Endodermal cell (in vitro differentiated cells): ENCODE measurements at regions not wholly inside any gene's neighbourhood (a gene's known extent, or its start where the extent isn't known, plus 50 kb on each side); places are given as distances from the start of the nearest gene placed in this dataset.

Experiments
- DNase-seq: peaks from one replicate; pipeline ENCODE4 v3.0.0-alpha.2; 2017
- H3K27ac ChIP-seq: 2 replicates; pipeline ENCODE4 v1.5.1; 2013; ENCODE audit warnings: mild to moderate bottlenecking, low read depth, low read length, moderate library complexity
- H3K27me3 ChIP-seq: 2 replicates; pipeline ENCODE4 v1.6.1; 2013; ENCODE audit warnings: mild to moderate bottlenecking, low read length, moderate library complexity; ENCODE audit not compliant: insufficient read depth, control insufficient read depth, poor library complexity, severe bottlenecking
- H3K36me3 ChIP-seq: 2 replicates; pipeline ENCODE4 v1.7.0; 2013; ENCODE audit warnings: mild to moderate bottlenecking, low read length, moderate library complexity; ENCODE audit not compliant: control insufficient read depth, insufficient read depth
- H3K4me1 ChIP-seq: one replicate; pipeline ENCODE4 v1.7.0; 2013; ENCODE audit warnings: low read length; ENCODE audit not compliant: control insufficient read depth, insufficient read depth
- H3K4me3 ChIP-seq: 2 replicates; pipeline ENCODE4 v1.5.1; 2013; ENCODE audit warnings: mild to moderate bottlenecking, low read length, moderate library complexity
- H3K9ac ChIP-seq: 2 replicates; pipeline ENCODE4 v1.6.1; 2013; ENCODE audit warnings: mild to moderate bottlenecking, low read length, moderate library complexity; ENCODE audit not compliant: poor library complexity, severe bottlenecking; ENCODE audit errors: extremely low read depth
- H3K9me3 ChIP-seq: 2 replicates; pipeline ENCODE4 v1.6.1; 2013; ENCODE audit warnings: mild to moderate bottlenecking, low read length, moderate library complexity; ENCODE audit not compliant: control insufficient read depth
- H3K27ac Mint-ChIP-seq: 2 replicates; pipeline ENCODE4 v1.8.0; 2020; ENCODE audit warnings: mixed read lengths
- H3K27me3 Mint-ChIP-seq: 2 replicates; pipeline ENCODE4 v1.8.0; 2021; ENCODE audit warnings: mild to moderate bottlenecking, mixed read lengths; ENCODE audit not compliant: insufficient read depth
- H3K36me3 Mint-ChIP-seq: 2 replicates; pipeline ENCODE4 v1.8.0; 2020; ENCODE audit warnings: low read depth, mixed read lengths
- H3K4me1 Mint-ChIP-seq: 2 replicates; pipeline ENCODE4 v1.8.0; 2020; ENCODE audit warnings: mixed read lengths
- H3K4me3 Mint-ChIP-seq: 2 replicates; pipeline ENCODE4 v1.8.0; 2020; ENCODE audit warnings: mild to moderate bottlenecking, moderate library complexity, mixed read lengths
- H3K9me3 Mint-ChIP-seq: 2 replicates; pipeline ENCODE4 v1.8.0; 2020; ENCODE audit warnings: mild to moderate bottlenecking, mixed read lengths
- WGBS, 2 experiments: methylation state at CpG; one replicate each; pipeline versions ENCODE4 v1.1.5 to v1.1.7; 2013; ENCODE audit warnings: missing lambda C conversion rate in 2 of 2, mixed read lengths in 1 of 2; ENCODE audit not compliant: insufficient coverage in 1 of 2, insufficient read length in 1 of 2; 5-methylcytosine and 5-hydroxymethylcytosine counted together
- TF ChIP-seq, protein P1 (sequence below): fragments of 200-600 bp; sonication (generic); conservative IDR thresholded peaks from 2 replicates; pipeline ENCODE4 v1.5.0; 2021; ENCODE audit warnings: antibody characterized with exemption, mild to moderate bottlenecking

DNA sequence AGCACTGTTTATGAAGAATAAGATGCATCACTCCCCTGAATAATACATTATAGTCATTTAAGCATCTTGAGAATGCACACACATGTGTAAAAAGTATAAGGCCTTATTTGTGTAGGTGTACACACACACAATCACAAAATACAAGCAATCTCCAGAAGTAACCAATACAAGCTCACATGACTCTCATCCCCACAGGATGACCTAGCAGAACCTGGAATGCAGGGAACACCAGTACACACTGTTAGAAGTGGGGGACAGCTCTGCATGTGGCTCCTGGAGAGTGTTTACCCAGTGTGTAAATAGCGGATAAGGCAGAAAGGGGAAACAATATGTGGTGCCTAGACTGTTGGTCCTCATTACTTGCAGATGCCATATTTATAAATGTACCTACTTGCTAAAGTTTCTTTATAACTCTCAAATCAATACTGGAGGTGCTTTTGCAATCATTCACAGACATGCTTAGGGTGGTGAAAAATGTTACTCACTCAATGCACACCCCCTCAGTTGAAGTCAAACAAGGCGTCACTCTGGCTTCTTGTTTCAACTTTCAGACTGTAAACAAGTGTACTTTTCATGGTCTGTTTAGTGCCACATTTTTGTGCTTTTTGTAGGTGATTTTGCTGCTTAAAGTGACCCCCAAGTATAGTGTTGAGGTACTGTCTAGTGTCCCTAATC is 73.1 kb downstream of the MAGEB17 start:
- WGBS, 2 experiments: 82 to 83% methylated on average over 1 to 2 of the region's 2 CpGs
- Histone ChIP-seq H3K27me3 (no peaks in the 10 kb centered on the region), H3K4me1 (no peaks in the 10 kb centered on the region), H3K9me3 (no peaks in the 10 kb centered on the region), H3K36me3 (no peaks in the 10 kb centered on the region), H3K4me3 (no peak overlapping the region), H3K9ac (no peak overlapping the region), H3K27ac (no peak overlapping the region)
- Mint-ChIP-seq H3K27ac (no peak overlapping the region), H3K36me3 (peaks cover 10% of the 10 kb centered on the region), H3K9me3 (peaks cover 24% of the 10 kb centered on the region), H3K27me3 (no peaks in the 10 kb centered on the region), H3K4me1 (peaks cover 10% of the 10 kb centered on the region), H3K4me3 (no peak overlapping the region)
- no peak for DNase-seq
- TF ChIP-seq, protein P1, sequence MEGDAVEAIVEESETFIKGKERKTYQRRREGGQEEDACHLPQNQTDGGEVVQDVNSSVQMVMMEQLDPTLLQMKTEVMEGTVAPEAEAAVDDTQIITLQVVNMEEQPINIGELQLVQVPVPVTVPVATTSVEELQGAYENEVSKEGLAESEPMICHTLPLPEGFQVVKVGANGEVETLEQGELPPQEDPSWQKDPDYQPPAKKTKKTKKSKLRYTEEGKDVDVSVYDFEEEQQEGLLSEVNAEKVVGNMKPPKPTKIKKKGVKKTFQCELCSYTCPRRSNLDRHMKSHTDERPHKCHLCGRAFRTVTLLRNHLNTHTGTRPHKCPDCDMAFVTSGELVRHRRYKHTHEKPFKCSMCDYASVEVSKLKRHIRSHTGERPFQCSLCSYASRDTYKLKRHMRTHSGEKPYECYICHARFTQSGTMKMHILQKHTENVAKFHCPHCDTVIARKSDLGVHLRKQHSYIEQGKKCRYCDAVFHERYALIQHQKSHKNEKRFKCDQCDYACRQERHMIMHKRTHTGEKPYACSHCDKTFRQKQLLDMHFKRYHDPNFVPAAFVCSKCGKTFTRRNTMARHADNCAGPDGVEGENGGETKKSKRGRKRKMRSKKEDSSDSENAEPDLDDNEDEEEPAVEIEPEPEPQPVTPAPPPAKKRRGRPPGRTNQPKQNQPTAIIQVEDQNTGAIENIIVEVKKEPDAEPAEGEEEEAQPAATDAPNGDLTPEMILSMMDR: no peak

DNA sequence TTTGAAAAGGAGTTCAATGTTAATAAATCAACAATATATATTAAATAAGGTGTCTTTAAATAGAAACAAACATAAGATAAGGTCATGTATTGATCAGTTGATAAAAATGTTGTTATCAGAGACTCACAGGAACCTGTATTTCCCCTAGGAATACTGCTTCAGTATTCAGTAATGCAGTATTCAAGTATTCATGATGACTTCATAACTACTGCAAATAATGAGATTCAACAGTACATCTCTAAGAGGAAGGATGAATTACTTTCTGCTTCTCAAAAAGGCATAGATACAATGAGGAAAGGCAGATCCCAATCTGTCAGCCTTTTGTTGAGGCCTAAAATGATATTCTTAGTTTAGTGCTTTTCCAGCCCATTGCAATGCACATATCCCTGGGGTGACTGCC is 73.7 kb downstream of the MAGEB17 start:
- Mint-ChIP-seq H3K4me1 (peaks cover 10% of the 10 kb centered on the region), H3K27me3 (no peaks in the 10 kb centered on the region), H3K36me3 (peaks cover 10% of the 10 kb centered on the region), H3K9me3 (peaks cover 18% of the 10 kb centered on the region), H3K4me3 (no peak overlapping the region), H3K27ac (no peak overlapping the region)
- no peaks in the 10 kb centered on the region for H3K27me3 ChIP-seq
- no peak overlapping the region for H3K9ac ChIP-seq
- H3K4me1 ChIP-seq: no peaks in the 10 kb centered on the region
- H3K36me3 ChIP-seq: no peaks in the 10 kb centered on the region
- H3K27ac ChIP-seq: no peak overlapping the region
- H3K9me3 ChIP-seq: no peaks in the 10 kb centered on the region
- no peak for DNase-seq
- no peak overlapping the region for H3K4me3 ChIP-seq
- TF ChIP-seq, protein P1: no peak

DNA sequence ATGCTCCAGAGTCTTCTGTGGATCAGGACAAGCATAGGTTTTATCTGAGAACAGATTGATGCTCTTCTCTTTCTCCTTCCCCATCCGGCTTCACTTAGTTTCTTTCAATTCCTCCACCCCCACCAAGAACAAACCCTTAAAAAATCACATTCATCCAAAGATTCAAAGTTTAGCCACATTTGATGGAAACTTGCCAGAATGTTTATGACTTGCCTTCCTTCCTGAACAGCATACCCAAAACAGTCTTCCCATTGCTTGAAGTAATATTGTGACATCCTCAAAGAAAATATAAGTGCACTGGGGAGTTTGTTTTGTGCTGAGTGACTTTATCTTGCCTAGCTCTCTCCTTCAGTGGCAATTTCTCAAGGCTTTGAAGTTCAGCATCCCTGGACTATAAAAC is 83.0 kb downstream of the MAGEB17 start:
- H3K4me3 Mint-ChIP-seq: no peak overlapping the region
- DNase-seq: no peak
- TF ChIP-seq, protein P1: no peak
- H3K4me1 ChIP-seq: no peaks in the 10 kb centered on the region
- no peaks in the 10 kb centered on the region for H3K27me3 ChIP-seq
- no peak overlapping the region for H3K27ac ChIP-seq
- no peaks in the 10 kb centered on the region for H3K36me3 Mint-ChIP-seq
- no peaks in the 10 kb centered on the region for H3K9me3 ChIP-seq
- no peaks in the 10 kb centered on the region for H3K36me3 ChIP-seq
- H3K9ac ChIP-seq: no peak overlapping the region
- peaks cover 2% of the 10 kb centered on the region for H3K27me3 Mint-ChIP-seq
- H3K4me1 Mint-ChIP-seq: no peaks in the 10 kb centered on the region
- no peak overlapping the region for H3K4me3 ChIP-seq
- WGBS, 2 experiments: 89% methylated on average over 1 of the region's 1 CpG; no CpG with 5 or more reads in 1 of the 2 experiments
- no peaks in the 10 kb centered on the region for H3K9me3 Mint-ChIP-seq
- no peak overlapping the region for H3K27ac Mint-ChIP-seq
